Endodermal cell (in vitro differentiated cells): ENCODE measurements at regions not wholly inside any gene's neighbourhood (a gene's known extent, or its start where the extent isn't known, plus 50 kb on each side); places are given as distances from the start of the nearest gene placed in this dataset.

Experiments used
- DNase-seq: peaks from one replicate; pipeline ENCODE4 v3.0.0-alpha.2; 2017
- H3K27ac ChIP-seq: 2 replicates; pipeline ENCODE4 v1.5.1; 2013; ENCODE audit warnings: mild to moderate bottlenecking, low read depth, low read length, moderate library complexity
- H3K27me3 ChIP-seq: 2 replicates; pipeline ENCODE4 v1.6.1; 2013; ENCODE audit warnings: mild to moderate bottlenecking, low read length, moderate library complexity; ENCODE audit not compliant: insufficient read depth, control insufficient read depth, poor library complexity, severe bottlenecking
- H3K36me3 ChIP-seq: 2 replicates; pipeline ENCODE4 v1.7.0; 2013; ENCODE audit warnings: mild to moderate bottlenecking, low read length, moderate library complexity; ENCODE audit not compliant: control insufficient read depth, insufficient read depth
- H3K4me1 ChIP-seq: one replicate; pipeline ENCODE4 v1.7.0; 2013; ENCODE audit warnings: low read length; ENCODE audit not compliant: control insufficient read depth, insufficient read depth
- H3K4me3 ChIP-seq: 2 replicates; pipeline ENCODE4 v1.5.1; 2013; ENCODE audit warnings: mild to moderate bottlenecking, low read length, moderate library complexity
- H3K9ac ChIP-seq: 2 replicates; pipeline ENCODE4 v1.6.1; 2013; ENCODE audit warnings: mild to moderate bottlenecking, low read length, moderate library complexity; ENCODE audit not compliant: poor library complexity, severe bottlenecking; ENCODE audit errors: extremely low read depth
- H3K9me3 ChIP-seq: 2 replicates; pipeline ENCODE4 v1.6.1; 2013; ENCODE audit warnings: mild to moderate bottlenecking, low read length, moderate library complexity; ENCODE audit not compliant: control insufficient read depth
- H3K27ac Mint-ChIP-seq: 2 replicates; pipeline ENCODE4 v1.8.0; 2020; ENCODE audit warnings: mixed read lengths
- H3K27me3 Mint-ChIP-seq: 2 replicates; pipeline ENCODE4 v1.8.0; 2021; ENCODE audit warnings: mild to moderate bottlenecking, mixed read lengths; ENCODE audit not compliant: insufficient read depth
- H3K36me3 Mint-ChIP-seq: 2 replicates; pipeline ENCODE4 v1.8.0; 2020; ENCODE audit warnings: low read depth, mixed read lengths
- H3K4me1 Mint-ChIP-seq: 2 replicates; pipeline ENCODE4 v1.8.0; 2020; ENCODE audit warnings: mixed read lengths
- H3K4me3 Mint-ChIP-seq: 2 replicates; pipeline ENCODE4 v1.8.0; 2020; ENCODE audit warnings: mild to moderate bottlenecking, moderate library complexity, mixed read lengths
- H3K9me3 Mint-ChIP-seq: 2 replicates; pipeline ENCODE4 v1.8.0; 2020; ENCODE audit warnings: mild to moderate bottlenecking, mixed read lengths
- WGBS, 2 experiments: methylation state at CpG; one replicate each; pipeline versions ENCODE4 v1.1.5 to v1.1.7; 2013; ENCODE audit warnings: missing lambda C conversion rate in 2 of 2, mixed read lengths in 1 of 2; ENCODE audit not compliant: insufficient coverage in 1 of 2, insufficient read length in 1 of 2; 5-methylcytosine and 5-hydroxymethylcytosine counted together
- TF ChIP-seq, protein P1 (sequence below): fragments of 200-600 bp; sonication (generic); conservative IDR thresholded peaks from 2 replicates; pipeline ENCODE4 v1.5.0; 2021; ENCODE audit warnings: antibody characterized with exemption, mild to moderate bottlenecking

- TF ChIP-seq, protein P1, sequence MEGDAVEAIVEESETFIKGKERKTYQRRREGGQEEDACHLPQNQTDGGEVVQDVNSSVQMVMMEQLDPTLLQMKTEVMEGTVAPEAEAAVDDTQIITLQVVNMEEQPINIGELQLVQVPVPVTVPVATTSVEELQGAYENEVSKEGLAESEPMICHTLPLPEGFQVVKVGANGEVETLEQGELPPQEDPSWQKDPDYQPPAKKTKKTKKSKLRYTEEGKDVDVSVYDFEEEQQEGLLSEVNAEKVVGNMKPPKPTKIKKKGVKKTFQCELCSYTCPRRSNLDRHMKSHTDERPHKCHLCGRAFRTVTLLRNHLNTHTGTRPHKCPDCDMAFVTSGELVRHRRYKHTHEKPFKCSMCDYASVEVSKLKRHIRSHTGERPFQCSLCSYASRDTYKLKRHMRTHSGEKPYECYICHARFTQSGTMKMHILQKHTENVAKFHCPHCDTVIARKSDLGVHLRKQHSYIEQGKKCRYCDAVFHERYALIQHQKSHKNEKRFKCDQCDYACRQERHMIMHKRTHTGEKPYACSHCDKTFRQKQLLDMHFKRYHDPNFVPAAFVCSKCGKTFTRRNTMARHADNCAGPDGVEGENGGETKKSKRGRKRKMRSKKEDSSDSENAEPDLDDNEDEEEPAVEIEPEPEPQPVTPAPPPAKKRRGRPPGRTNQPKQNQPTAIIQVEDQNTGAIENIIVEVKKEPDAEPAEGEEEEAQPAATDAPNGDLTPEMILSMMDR: no peak
- Mint-ChIP-seq H3K27ac (no peak overlapping the region), H3K9me3 (peaks cover 6% of the 10 kb centered on the region), H3K36me3 (no peaks in the 10 kb centered on the region), H3K27me3 (no peaks in the 10 kb centered on the region), H3K4me3 (no peak overlapping the region), H3K4me1 (peaks cover 19% of the 10 kb centered on the region)
- no peaks in the 10 kb centered on the region for H3K27me3 ChIP-seq
- peak overlapping the region; percentile 46 for H3K4me3 ChIP-seq
- no peaks in the 10 kb centered on the region for H3K9me3 ChIP-seq
- no peak overlapping the region for H3K9ac ChIP-seq
- no peaks in the 10 kb centered on the region for H3K36me3 ChIP-seq
- DNase-seq: no peak
- H3K27ac ChIP-seq: no peak overlapping the region
- no peaks in the 10 kb centered on the region for H3K4me1 ChIP-seq
Measured at GRCh38 chr3:105006164-105006563, 360.5 kb upstream of the ALCAM start.

DNA sequence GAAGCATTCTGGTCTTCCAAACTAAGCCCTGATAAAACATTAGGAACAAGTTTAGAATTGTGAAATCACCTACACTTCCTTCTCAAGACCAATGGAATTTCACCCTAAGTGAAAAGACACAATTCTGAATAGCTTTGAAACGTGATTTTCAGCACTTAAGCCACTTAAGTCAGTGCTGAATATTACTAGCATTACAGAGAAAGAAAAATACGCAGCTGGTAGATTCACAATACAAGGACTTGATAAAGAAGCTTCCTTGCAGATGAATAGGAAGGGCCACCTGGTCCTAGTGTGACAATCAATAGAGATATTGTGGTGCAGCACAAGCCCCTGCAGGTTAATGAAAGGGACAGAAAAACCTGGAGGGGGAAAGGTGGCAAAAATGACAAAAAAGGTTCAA lies 353.1 kb upstream of the ALCAM start:
- no peaks in the 10 kb centered on the region for H3K27me3 ChIP-seq
- TF ChIP-seq, protein P1: no peak
- DNase-seq: no peak
- no peaks in the 10 kb centered on the region for H3K36me3 Mint-ChIP-seq
- no peaks in the 10 kb centered on the region for H3K9me3 ChIP-seq
- H3K4me1 Mint-ChIP-seq: peaks cover 13% of the 10 kb centered on the region
- no peak overlapping the region for H3K4me3 Mint-ChIP-seq
- H3K36me3 ChIP-seq: no peaks in the 10 kb centered on the region
- H3K27ac Mint-ChIP-seq: no peak overlapping the region
- H3K4me1 ChIP-seq: peaks cover 15% of the 10 kb centered on the region
- 35 to 69% methylated on average over 2 of the region's 2 CpGs for WGBS, 2 experiments
- H3K9me3 Mint-ChIP-seq: peaks cover 6% of the 10 kb centered on the region
- no peak overlapping the region for H3K27ac ChIP-seq
- H3K4me3 ChIP-seq: no peak overlapping the region
- H3K27me3 Mint-ChIP-seq: no peaks in the 10 kb centered on the region
- H3K9ac ChIP-seq: no peak overlapping the region

GRCh38 chr3:105014631-105015030 lies 352.1 kb upstream of the ALCAM start:
- 43 to 70% methylated on average over 1 of the region's 1 CpG for WGBS, 2 experiments
- TF ChIP-seq, protein P1: no peak

More at GRCh38 chr3:105014631-105015030, 352.1 kb upstream of the ALCAM start:
- H3K4me3 ChIP-seq: no peak overlapping the region
- H3K9me3 ChIP-seq: no peaks in the 10 kb centered on the region
- H3K4me1 ChIP-seq: peaks cover 15% of the 10 kb centered on the region
- no peaks in the 10 kb centered on the region for H3K36me3 ChIP-seq
- peaks cover 7% of the 10 kb centered on the region for H3K4me1 Mint-ChIP-seq
- peaks cover under 1% of the 10 kb centered on the region for H3K9me3 Mint-ChIP-seq
- H3K36me3 Mint-ChIP-seq: no peaks in the 10 kb centered on the region
- DNase-seq: no peak
- H3K27ac Mint-ChIP-seq: no peak overlapping the region
- no peaks in the 10 kb centered on the region for H3K27me3 Mint-ChIP-seq
- no peak overlapping the region for H3K27ac ChIP-seq
- H3K4me3 Mint-ChIP-seq: no peak overlapping the region
- no peak overlapping the region for H3K9ac ChIP-seq
- H3K27me3 ChIP-seq: no peaks in the 10 kb centered on the region
